ENCODE measurements at regions not wholly inside any gene's neighbourhood (a gene's known extent, or its start where the extent isn't known, plus 50 kb on each side); places are given as distances from the start of the nearest gene placed in this dataset.

DNA sequence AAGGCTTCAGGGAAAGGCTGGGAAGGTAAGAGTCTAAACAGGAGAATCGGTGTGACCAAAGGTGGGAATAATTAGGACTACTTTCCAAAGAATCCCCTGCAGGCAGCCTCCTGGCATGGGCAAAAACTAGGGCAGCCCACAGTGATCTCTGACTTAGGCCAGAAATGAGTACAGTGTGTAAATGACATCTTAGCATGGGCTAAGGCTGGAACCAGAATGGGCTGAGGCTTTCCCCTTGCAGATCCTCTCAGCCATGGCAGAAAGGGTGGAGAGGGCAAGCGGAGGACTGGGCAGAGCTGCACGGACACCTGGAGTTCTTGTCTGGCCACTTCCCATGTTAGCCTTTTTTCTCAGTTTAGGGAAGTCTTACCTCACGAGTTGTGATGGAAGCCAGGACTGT, 69.9 kb upstream of the FOXQ1 start:
- DNase-seq (ENCODE audit: insufficient read length, low spot score, missing footprints): no peak
- Histone ChIP-seq H3K36me3 (ENCODE audit: insufficient read depth, low read length) (no peaks in the 10 kb centered on the region), H4K20me1 (ENCODE audit: insufficient read depth, low read length) (no peaks in the 10 kb centered on the region), H3K79me2 (ENCODE audit: insufficient read depth, low read length) (no peaks in the 10 kb centered on the region), H2AFZ (ENCODE audit: low read length) (no peak overlapping the region), H3K27ac (ENCODE audit: low read depth, low read length) (no peak overlapping the region), H3K4me2 (ENCODE audit: insufficient read depth, low read length) (no peak overlapping the region), H3K27me3 (ENCODE audit: insufficient read depth, low read length) (no peaks in the 10 kb centered on the region), H3K9me3 (ENCODE audit: low read depth, low read length) (no peaks in the 10 kb centered on the region), H3K4me1 (ENCODE audit: insufficient read depth, low read length) (no peaks in the 10 kb centered on the region), H3K4me3 (ENCODE audit: insufficient read depth, low read length) (no peak overlapping the region)
- no peak for TF ChIP-seq CTCF (IDR thresholded peaks at IDR 0.05; ENCODE audit: extremely low read depth, low read depth, low read length)

- Histone ChIP-seq H2AFZ (ENCODE audit: low read length) (no peak overlapping the region), H3K79me2 (ENCODE audit: insufficient read depth, low read length) (no peaks in the 10 kb centered on the region), H3K36me3 (ENCODE audit: insufficient read depth, low read length) (no peaks in the 10 kb centered on the region), H4K20me1 (ENCODE audit: insufficient read depth, low read length) (no peaks in the 10 kb centered on the region), H3K9me3 (ENCODE audit: low read depth, low read length) (no peaks in the 10 kb centered on the region), H3K27me3 (ENCODE audit: insufficient read depth, low read length) (no peaks in the 10 kb centered on the region), H3K27ac (ENCODE audit: low read depth, low read length) (no peak overlapping the region), H3K4me3 (ENCODE audit: insufficient read depth, low read length) (no peak overlapping the region), H3K4me2 (ENCODE audit: insufficient read depth, low read length) (no peak overlapping the region), H3K4me1 (ENCODE audit: insufficient read depth, low read length) (no peaks in the 10 kb centered on the region)
- DNase-seq (ENCODE audit: insufficient read length, low spot score, missing footprints): no peak
- TF ChIP-seq CTCF (IDR thresholded peaks at IDR 0.05; ENCODE audit: extremely low read depth, low read depth, low read length): no peak
Observed at GRCh38 chr6:1240766-1241318, 71.1 kb upstream of the FOXQ1 start.

DNA sequence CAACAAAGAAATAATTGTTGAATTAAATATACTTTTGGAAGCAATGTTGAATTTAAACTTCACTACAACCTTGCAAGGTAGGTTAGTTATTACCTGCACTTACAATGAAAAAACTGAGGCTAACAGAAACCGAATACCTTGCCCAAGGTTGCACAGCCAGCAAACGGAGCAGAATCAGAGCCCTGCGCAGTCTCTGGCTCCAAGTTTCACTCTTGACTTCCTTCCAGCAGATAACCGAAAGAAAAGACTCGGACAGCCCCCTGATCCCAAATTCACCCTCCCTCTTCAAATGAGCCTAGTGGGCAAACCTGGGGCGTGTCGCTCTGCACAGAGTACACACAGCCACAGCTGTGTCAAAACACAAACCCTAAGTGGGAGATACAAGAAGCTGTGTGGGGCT, 72.1 kb upstream of the FOXQ1 start:
- no peaks in the 10 kb centered on the region for H3K36me3 ChIP-seq (ENCODE audit: insufficient read depth, low read length)
- H3K4me3 ChIP-seq (ENCODE audit: insufficient read depth, low read length): no peak overlapping the region
- no peak overlapping the region for H3K4me2 ChIP-seq (ENCODE audit: insufficient read depth, low read length)
- H3K27me3 ChIP-seq (ENCODE audit: insufficient read depth, low read length): no peaks in the 10 kb centered on the region
- no peak for TF ChIP-seq CTCF (IDR thresholded peaks at IDR 0.05; ENCODE audit: extremely low read depth, low read depth, low read length)
- H3K4me1 ChIP-seq (ENCODE audit: insufficient read depth, low read length): no peaks in the 10 kb centered on the region
- H3K9me3 ChIP-seq (ENCODE audit: low read depth, low read length): no peaks in the 10 kb centered on the region
- no peak for DNase-seq (ENCODE audit: insufficient read length, low spot score, missing footprints)
- H4K20me1 ChIP-seq (ENCODE audit: insufficient read depth, low read length): no peaks in the 10 kb centered on the region
- no peak overlapping the region for H3K27ac ChIP-seq (ENCODE audit: low read depth, low read length)
- no peaks in the 10 kb centered on the region for H3K79me2 ChIP-seq (ENCODE audit: insufficient read depth, low read length)
- H2AFZ ChIP-seq (ENCODE audit: low read length): no peak overlapping the region

- H3K79me2 ChIP-seq (ENCODE audit: insufficient read depth, low read length): no peaks in the 10 kb centered on the region
- no peaks in the 10 kb centered on the region for H3K9me3 ChIP-seq (ENCODE audit: low read depth, low read length)
- H3K27me3 ChIP-seq (ENCODE audit: insufficient read depth, low read length): no peaks in the 10 kb centered on the region
- H3K4me2 ChIP-seq (ENCODE audit: insufficient read depth, low read length): no peak overlapping the region
- H4K20me1 ChIP-seq (ENCODE audit: insufficient read depth, low read length): no peaks in the 10 kb centered on the region
- no peak overlapping the region for H3K4me3 ChIP-seq (ENCODE audit: insufficient read depth, low read length)
- no peak for DNase-seq (ENCODE audit: insufficient read length, low spot score, missing footprints)
- H3K4me1 ChIP-seq (ENCODE audit: insufficient read depth, low read length): no peaks in the 10 kb centered on the region
- no peak overlapping the region for H3K27ac ChIP-seq (ENCODE audit: low read depth, low read length)
- no peaks in the 10 kb centered on the region for H3K36me3 ChIP-seq (ENCODE audit: insufficient read depth, low read length)
- TF ChIP-seq CTCF (IDR thresholded peaks at IDR 0.05; ENCODE audit: extremely low read depth, low read depth, low read length): no peak
- no peak overlapping the region for H2AFZ ChIP-seq (ENCODE audit: low read length)
Observed at GRCh38 chr6:1238040-1238439, 73.9 kb upstream of the FOXQ1 start.

Measured in osteoblast (primary cell).